ENCODE measurements at regions not wholly inside any gene's neighbourhood (a gene's known extent, or its start where the extent isn't known, plus 50 kb on each side); places are given as distances from the start of the nearest gene placed in this dataset.
A peak's percentile ranks its signal among the peaks of the same experiment; 100 is the strongest.

DNA sequence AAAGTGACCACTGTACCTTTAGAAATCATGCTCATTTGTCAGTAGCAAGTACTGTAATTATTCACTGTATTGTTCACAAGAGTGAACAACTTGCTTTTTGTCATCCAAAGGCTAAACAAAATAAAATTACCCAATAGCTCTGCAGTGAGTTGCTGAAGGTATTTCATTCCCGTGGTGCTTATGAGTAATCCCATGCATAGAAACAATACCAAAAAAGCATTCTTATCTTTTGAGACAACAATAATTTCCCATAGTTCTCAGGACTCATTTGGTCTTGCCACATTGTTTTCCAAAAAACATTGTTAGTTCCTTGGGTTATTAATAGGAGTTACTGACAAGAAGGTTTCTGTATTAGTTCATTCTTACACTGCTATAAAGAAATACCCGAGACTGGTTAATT, 503.2 kb upstream of the FAM98A start:
- no peak for DNase-seq (ENCODE audit: low spot score, unreplicated experiment)
- Mint-ChIP-seq H3K4me3 (ENCODE audit: low read depth) (no peak overlapping the region), H3K9me3 (ENCODE audit: low read depth) (no peaks in the 10 kb centered on the region), H3K27ac (no peak overlapping the region), H3K4me1 (ENCODE audit: low read depth) (no peaks in the 10 kb centered on the region), H3K36me3 (ENCODE audit: insufficient read depth) (no peaks in the 10 kb centered on the region), H3K27me3 (peaks cover 25% of the 10 kb centered on the region)
- TF ChIP-seq, protein P1, sequence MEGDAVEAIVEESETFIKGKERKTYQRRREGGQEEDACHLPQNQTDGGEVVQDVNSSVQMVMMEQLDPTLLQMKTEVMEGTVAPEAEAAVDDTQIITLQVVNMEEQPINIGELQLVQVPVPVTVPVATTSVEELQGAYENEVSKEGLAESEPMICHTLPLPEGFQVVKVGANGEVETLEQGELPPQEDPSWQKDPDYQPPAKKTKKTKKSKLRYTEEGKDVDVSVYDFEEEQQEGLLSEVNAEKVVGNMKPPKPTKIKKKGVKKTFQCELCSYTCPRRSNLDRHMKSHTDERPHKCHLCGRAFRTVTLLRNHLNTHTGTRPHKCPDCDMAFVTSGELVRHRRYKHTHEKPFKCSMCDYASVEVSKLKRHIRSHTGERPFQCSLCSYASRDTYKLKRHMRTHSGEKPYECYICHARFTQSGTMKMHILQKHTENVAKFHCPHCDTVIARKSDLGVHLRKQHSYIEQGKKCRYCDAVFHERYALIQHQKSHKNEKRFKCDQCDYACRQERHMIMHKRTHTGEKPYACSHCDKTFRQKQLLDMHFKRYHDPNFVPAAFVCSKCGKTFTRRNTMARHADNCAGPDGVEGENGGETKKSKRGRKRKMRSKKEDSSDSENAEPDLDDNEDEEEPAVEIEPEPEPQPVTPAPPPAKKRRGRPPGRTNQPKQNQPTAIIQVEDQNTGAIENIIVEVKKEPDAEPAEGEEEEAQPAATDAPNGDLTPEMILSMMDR (IDR thresholded peaks at IDR 0.05; ENCODE audit: unreplicated experiment) = no peak

DNA sequence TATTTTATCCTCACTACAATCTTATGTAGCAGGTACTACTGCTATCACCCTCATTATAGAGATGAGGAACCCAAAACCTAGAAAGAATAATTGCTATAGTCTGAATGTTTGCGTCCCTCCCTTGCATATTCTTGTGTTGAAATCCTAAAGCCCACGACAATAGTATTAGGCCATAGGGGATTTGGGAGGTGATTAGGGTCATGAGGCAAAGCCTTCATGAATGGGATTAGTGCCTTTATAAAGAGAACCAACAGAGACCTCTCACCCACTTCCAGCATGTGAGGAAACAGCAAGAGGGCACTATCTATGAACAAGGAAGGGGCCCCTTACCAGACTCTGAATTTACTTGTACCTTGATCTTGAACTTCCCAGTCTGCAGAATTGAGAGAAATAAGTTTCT, 500.3 kb upstream of the FAM98A start:
- no peaks in the 10 kb centered on the region for H3K4me1 Mint-ChIP-seq (ENCODE audit: low read depth)
- no peak overlapping the region for H3K4me3 Mint-ChIP-seq (ENCODE audit: low read depth)
- no peaks in the 10 kb centered on the region for H3K36me3 Mint-ChIP-seq (ENCODE audit: insufficient read depth)
- H3K27ac Mint-ChIP-seq = no peak overlapping the region
- H3K27me3 Mint-ChIP-seq = peaks cover 25% of the 10 kb centered on the region
- no peaks in the 10 kb centered on the region for H3K9me3 Mint-ChIP-seq (ENCODE audit: low read depth)
- DNase-seq (ENCODE audit: low spot score, unreplicated experiment) = no peak
- TF ChIP-seq, protein P1 (IDR thresholded peaks at IDR 0.05; ENCODE audit: unreplicated experiment) = no peak

DNA sequence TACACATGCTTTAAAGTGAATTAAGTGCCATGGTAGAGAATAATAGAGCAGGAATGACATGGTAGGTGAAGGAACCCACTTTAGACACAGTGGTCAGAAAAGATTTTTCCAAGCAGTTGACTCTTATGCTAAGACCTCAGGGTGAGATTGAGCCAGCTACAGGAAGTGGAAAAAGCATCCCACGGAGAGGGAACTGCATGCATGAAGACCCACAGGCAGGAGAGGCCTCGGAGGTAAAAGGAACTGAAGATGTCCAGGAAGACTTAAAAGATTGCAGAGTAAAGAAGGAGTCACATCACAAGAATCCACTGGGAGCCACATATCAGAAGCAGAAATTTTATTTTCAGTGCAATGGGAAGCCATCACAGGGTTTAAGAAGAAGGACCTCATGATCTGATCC, 499.2 kb upstream of the FAM98A start:
- no peak for DNase-seq (ENCODE audit: low spot score, unreplicated experiment)
- H3K36me3 Mint-ChIP-seq (ENCODE audit: insufficient read depth) = no peaks in the 10 kb centered on the region
- TF ChIP-seq, protein P1 (IDR thresholded peaks at IDR 0.05; ENCODE audit: unreplicated experiment) = no peak
- no peaks in the 10 kb centered on the region for H3K4me1 Mint-ChIP-seq (ENCODE audit: low read depth)
- no peaks in the 10 kb centered on the region for H3K9me3 Mint-ChIP-seq (ENCODE audit: low read depth)
- peaks cover 25% of the 10 kb centered on the region for H3K27me3 Mint-ChIP-seq
- no peak overlapping the region for H3K4me3 Mint-ChIP-seq (ENCODE audit: low read depth)
- no peak overlapping the region for H3K27ac Mint-ChIP-seq

DNA sequence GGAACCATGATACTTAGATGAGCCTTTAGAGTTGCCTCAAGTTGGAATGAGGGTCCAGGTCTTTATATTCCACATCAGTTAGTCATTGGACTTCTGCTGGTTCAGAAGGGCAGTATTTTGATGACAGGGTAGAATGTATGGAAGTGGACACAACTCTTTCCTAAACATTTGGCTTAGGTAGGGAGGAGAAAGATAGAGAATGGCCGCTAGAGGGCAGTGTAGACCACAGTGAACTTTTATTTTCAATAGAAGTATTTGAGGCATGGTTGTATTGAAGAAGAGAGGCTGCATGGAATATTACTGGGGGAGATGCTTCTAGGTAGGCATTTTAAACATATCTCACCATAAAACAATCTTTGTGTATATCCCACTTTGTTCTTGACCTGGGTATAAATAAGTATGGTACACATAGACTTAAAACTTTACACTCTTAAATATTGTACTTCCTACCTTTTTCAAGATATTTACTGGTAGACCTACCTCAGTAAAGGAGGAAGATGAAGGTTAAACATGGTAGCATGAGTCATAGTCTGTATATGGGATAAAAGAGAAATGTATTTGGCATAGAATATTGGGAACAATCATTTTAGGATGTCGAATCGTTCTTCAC, 497.6 kb upstream of the FAM98A start:
- Mint-ChIP-seq H3K27ac (no peak overlapping the region), H3K9me3 (ENCODE audit: low read depth) (no peaks in the 10 kb centered on the region), H3K4me3 (ENCODE audit: low read depth) (no peak overlapping the region), H3K27me3 (peaks cover 25% of the 10 kb centered on the region), H3K36me3 (ENCODE audit: insufficient read depth) (no peaks in the 10 kb centered on the region), H3K4me1 (ENCODE audit: low read depth) (no peaks in the 10 kb centered on the region)
- TF ChIP-seq, protein P1 (IDR thresholded peaks at IDR 0.05; ENCODE audit: unreplicated experiment) = peak; percentile 82
- DNase-seq (ENCODE audit: low spot score, unreplicated experiment) = peak; percentile 51

DNA sequence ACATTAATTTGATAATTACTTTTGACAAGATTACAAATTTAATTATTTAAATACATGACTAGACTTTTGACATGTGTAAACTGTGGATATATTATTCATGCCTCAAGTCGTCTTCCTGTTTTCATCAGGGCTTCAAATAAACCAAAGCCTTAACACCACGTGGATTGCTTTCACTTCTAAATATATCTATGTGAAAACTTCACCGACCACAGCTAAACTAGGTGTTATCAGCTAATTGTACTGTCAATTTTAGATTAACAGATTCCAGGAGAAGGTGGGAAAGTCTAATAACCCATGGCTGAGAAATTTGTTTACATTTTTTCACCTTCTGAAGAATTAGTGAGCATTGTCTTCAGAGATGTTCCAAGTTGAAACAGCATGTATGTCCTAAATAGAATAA, 494.7 kb upstream of the FAM98A start:
- Mint-ChIP-seq H3K27ac (no peak overlapping the region), H3K4me1 (ENCODE audit: low read depth) (no peaks in the 10 kb centered on the region), H3K27me3 (peaks cover 9% of the 10 kb centered on the region), H3K36me3 (ENCODE audit: insufficient read depth) (no peaks in the 10 kb centered on the region), H3K4me3 (ENCODE audit: low read depth) (no peak overlapping the region), H3K9me3 (ENCODE audit: low read depth) (no peaks in the 10 kb centered on the region)
- no peak for DNase-seq (ENCODE audit: low spot score, unreplicated experiment)
- TF ChIP-seq, protein P1 (IDR thresholded peaks at IDR 0.05; ENCODE audit: unreplicated experiment) = no peak
